ENCODE measurements at regions not wholly inside any gene's neighbourhood (a gene's known extent, or its start where the extent isn't known, plus 50 kb on each side); places are given as distances from the start of the nearest gene placed in this dataset.

GRCh38 chr6:2535506-2535905 is 215.2 kb downstream of the MYLK4 start:
- H3K27me3 ChIP-seq (ENCODE audit: low read depth), result no peaks in the 10 kb centered on the region
- intact Hi-C loops (cut with micrococcal nuclease), result no loop called here
- no peaks in the 10 kb centered on the region for H3K36me3 ChIP-seq
- TF ChIP-seq CTCF (IDR thresholded peaks at IDR 0.05; ENCODE audit: borderline replicate concordance), result no peak
- peaks cover 17% of the 10 kb centered on the region for H3K9me3 ChIP-seq (replicated peaks)
- H3K4me3 ChIP-seq, result no peak overlapping the region
- no peak overlapping the region for H3K27ac ChIP-seq (replicated peaks)
- peaks cover 7% of the 10 kb centered on the region for H3K4me1 ChIP-seq
- no peak for DNase-seq

GRCh38 chr6:2534406-2535042 is 216.2 kb downstream of the MYLK4 start:
- Histone ChIP-seq H3K36me3 (no peaks in the 10 kb centered on the region), H3K4me1 (peaks cover 7% of the 10 kb centered on the region), H3K27me3 (ENCODE audit: low read depth) (no peaks in the 10 kb centered on the region), H3K27ac (replicated peaks) (no peak overlapping the region), H3K4me3 (no peak overlapping the region), H3K9me3 (replicated peaks) (peaks cover 17% of the 10 kb centered on the region)
- DNase-seq, result no peak
- intact Hi-C loops (cut with micrococcal nuclease), result no loop called here
- TF ChIP-seq CTCF (IDR thresholded peaks at IDR 0.05; ENCODE audit: borderline replicate concordance), result no peak

- Histone ChIP-seq H3K27me3 (ENCODE audit: low read depth) (no peaks in the 10 kb centered on the region), H3K36me3 (no peaks in the 10 kb centered on the region), H3K4me1 (peaks cover 7% of the 10 kb centered on the region), H3K9me3 (replicated peaks) (peaks cover 17% of the 10 kb centered on the region), H3K4me3 (no peak overlapping the region), H3K27ac (replicated peaks) (no peak overlapping the region)
- intact Hi-C loops (cut with micrococcal nuclease), result no loop called here
- TF ChIP-seq CTCF (IDR thresholded peaks at IDR 0.05; ENCODE audit: borderline replicate concordance), result no peak
- DNase-seq, result no peak
These were observed 219.1 kb downstream of the MYLK4 start for GRCh38 chr6:2531426-2532215.

- Histone ChIP-seq H3K4me1 (no peaks in the 10 kb centered on the region), H3K36me3 (no peaks in the 10 kb centered on the region), H3K9me3 (replicated peaks) (peaks cover 23% of the 10 kb centered on the region), H3K27ac (replicated peaks) (no peak overlapping the region), H3K27me3 (ENCODE audit: low read depth) (no peaks in the 10 kb centered on the region), H3K4me3 (no peak overlapping the region)
- DNase-seq, result no peak
- intact Hi-C loops (cut with micrococcal nuclease), result no loop called here
- TF ChIP-seq CTCF (IDR thresholded peaks at IDR 0.05; ENCODE audit: borderline replicate concordance), result no peak
These were observed 221.5 kb downstream of the MYLK4 start for GRCh38 chr6:2529211-2529719.

GRCh38 chr6:2528156-2528555 is 222.6 kb downstream of the MYLK4 start:
- TF ChIP-seq CTCF (IDR thresholded peaks at IDR 0.05; ENCODE audit: borderline replicate concordance), result no peak
- no peaks in the 10 kb centered on the region for H3K4me1 ChIP-seq
- H3K27ac ChIP-seq (replicated peaks), result no peak overlapping the region
- DNase-seq, result no peak
- H3K36me3 ChIP-seq, result no peaks in the 10 kb centered on the region
- H3K4me3 ChIP-seq, result no peak overlapping the region
- intact Hi-C loops (cut with micrococcal nuclease), result no loop called here
- H3K27me3 ChIP-seq (ENCODE audit: low read depth), result no peaks in the 10 kb centered on the region
- H3K9me3 ChIP-seq (replicated peaks), result peaks cover 26% of the 10 kb centered on the region

Measured in left ventricle myocardium inferior (tissue), 1 donor.